A673 (cell line): ENCODE measurements at regions not wholly inside any gene's neighbourhood (a gene's known extent, or its start where the extent isn't known, plus 50 kb on each side); places are given as distances from the start of the nearest gene placed in this dataset.

Experiments used
- CTCF ChIP-seq: fragments of 300-800, 200-600 bp; sonication (generic); conservative IDR thresholded peaks from 2 replicates; pipeline ENCODE4 v1.5.1; 2017; ENCODE audit warnings: low read depth, mild to moderate bottlenecking, antibody characterized with exemption, low read length, moderate library complexity, mixed read lengths
- EZH2 ChIP-seq: fragments of 200-600 bp; sonication (generic); IDR thresholded peaks from 2 replicates; pipeline ENCODE4 v1.6.1; 2017; ENCODE audit warnings: borderline replicate concordance, low read depth, mild to moderate bottlenecking, mixed read lengths, antibody characterized with exemption, low read length; ENCODE audit not compliant: poor library complexity, severe bottlenecking

- TF ChIP-seq CTCF (no peak), EZH2 (no peak)
These were observed 303.1 kb downstream of the VRK1 start for GRCh38 chr14:97100306-97100705.
